ENCODE measurements at regions not wholly inside any gene's neighbourhood (a gene's known extent, or its start where the extent isn't known, plus 50 kb on each side); places are given as distances from the start of the nearest gene placed in this dataset.

GRCh38 chr6:12394170-12394569, 104.0 kb downstream of the EDN1 start:
- no peak for TF ChIP-seq CTCF (conservative IDR thresholded peaks at IDR 0.05; ENCODE audit: low read depth, low read length)
- no peak overlapping the region for H3K4me3 ChIP-seq (ENCODE audit: low read length)
- DNase-seq (ENCODE audit: low read depth), result no peak

GRCh38 chr6:12395898-12396297, 105.7 kb downstream of the EDN1 start:
- TF ChIP-seq CTCF (conservative IDR thresholded peaks at IDR 0.05; ENCODE audit: low read depth, low read length), result peak; percentile 44
- no peak for DNase-seq (ENCODE audit: low read depth)
- no peak overlapping the region for H3K4me3 ChIP-seq (ENCODE audit: low read length)

GRCh38 chr6:12401200-12401599, 111.0 kb downstream of the EDN1 start:
- H3K4me3 ChIP-seq (ENCODE audit: low read length), result no peak overlapping the region
- no peak for TF ChIP-seq CTCF (conservative IDR thresholded peaks at IDR 0.05; ENCODE audit: low read depth, low read length)
- DNase-seq (ENCODE audit: low read depth), result no peak

- peak; percentile 19 for DNase-seq (ENCODE audit: low read depth)
- no peak overlapping the region for H3K4me3 ChIP-seq (ENCODE audit: low read length)
Measured at GRCh38 chr6:12403201-12403826, 113.2 kb downstream of the EDN1 start.

GRCh38 chr6:12403947-12404647, 113.9 kb downstream of the EDN1 start:
- H3K4me3 ChIP-seq (ENCODE audit: low read length), result no peak overlapping the region
- no peak for TF ChIP-seq CTCF (conservative IDR thresholded peaks at IDR 0.05; ENCODE audit: low read depth, low read length)
- DNase-seq (ENCODE audit: low read depth), result no peak

More at GRCh38 chr6:12403201-12403826, 113.2 kb downstream of the EDN1 start:
- TF ChIP-seq CTCF (conservative IDR thresholded peaks at IDR 0.05; ENCODE audit: low read depth, low read length), result no peak

GRCh38 chr6:12404651-12405050, 114.5 kb downstream of the EDN1 start:
- DNase-seq (ENCODE audit: low read depth), result no peak
- TF ChIP-seq CTCF (conservative IDR thresholded peaks at IDR 0.05; ENCODE audit: low read depth, low read length), result no peak
- H3K4me3 ChIP-seq (ENCODE audit: low read length), result no peak overlapping the region

- no peak for TF ChIP-seq CTCF (conservative IDR thresholded peaks at IDR 0.05; ENCODE audit: low read depth, low read length)
- DNase-seq (ENCODE audit: low read depth), result no peak
- no peak overlapping the region for H3K4me3 ChIP-seq (ENCODE audit: low read length)
Measured at GRCh38 chr6:12408752-12409151, 118.6 kb downstream of the EDN1 start.
